ENCODE measurements at regions not wholly inside any gene's neighbourhood (a gene's known extent, or its start where the extent isn't known, plus 50 kb on each side); places are given as distances from the start of the nearest gene placed in this dataset.

DNA sequence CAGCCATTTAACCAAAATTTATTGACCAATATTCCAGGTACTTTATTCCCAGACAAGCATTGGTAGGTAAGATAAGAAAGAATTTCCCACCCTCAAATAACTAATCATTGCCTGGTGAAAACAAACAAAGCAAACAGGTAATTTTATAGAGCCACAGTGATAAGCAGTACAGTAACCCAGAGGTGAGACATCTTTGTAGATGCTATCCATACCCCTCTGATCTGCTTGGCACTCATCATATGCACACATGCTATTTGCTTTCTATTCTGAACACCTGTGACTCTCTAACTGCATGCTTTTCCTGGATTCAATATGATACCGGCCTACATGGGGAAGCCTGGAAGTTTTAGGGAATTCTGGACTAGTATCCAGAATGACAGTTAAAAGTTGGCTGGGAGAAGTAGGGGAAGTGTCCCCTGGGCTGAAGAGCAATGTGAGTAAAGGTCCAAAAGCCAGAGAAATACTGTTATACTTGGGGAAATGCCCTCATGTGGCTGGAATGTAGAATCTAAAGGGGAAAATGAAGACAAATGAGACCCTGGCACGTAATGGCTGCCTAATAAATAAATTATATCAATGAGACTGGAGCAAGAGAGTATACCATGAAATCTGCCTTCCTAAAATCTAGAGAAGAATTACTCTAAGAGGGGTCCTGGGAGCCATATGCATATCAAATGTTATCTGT lies 243.8 kb upstream of the ADAMTSL1 start:
- Histone ChIP-seq H3K4me2 (no peak overlapping the region), H3K4me1 (no peaks in the 10 kb centered on the region), H3K4me3 (no peak overlapping the region), H3K9me3 (no peaks in the 10 kb centered on the region), H3K27ac (no peak overlapping the region)
- TF ChIP-seq HOXB13 (CRISPR knock-in tag; IDR thresholded peaks at IDR 0.05; ENCODE audit: low read depth) (no peak), MAFK (IDR thresholded peaks at IDR 0.05; ENCODE audit: partially characterized antibody) (no peak), RARB (CRISPR knock-in tag; IDR thresholded peaks at IDR 0.05) (no peak), HEYL (CRISPR knock-in tag; IDR thresholded peaks at IDR 0.05) (no peak), MAZ (IDR thresholded peaks at IDR 0.05; ENCODE audit: borderline replicate concordance, low read depth, low read length) (no peak), NR3C1 (IDR thresholded peaks at IDR 0.05) (no peak), ZC3H11A (IDR thresholded peaks at IDR 0.05) (no peak), SREBF2 (IDR thresholded peaks at IDR 0.05) (no peak), CEBPB (IDR thresholded peaks at IDR 0.05) (no peak), JUNB (IDR thresholded peaks at IDR 0.05) (no peak)
- TF ChIP-seq, protein P1, sequence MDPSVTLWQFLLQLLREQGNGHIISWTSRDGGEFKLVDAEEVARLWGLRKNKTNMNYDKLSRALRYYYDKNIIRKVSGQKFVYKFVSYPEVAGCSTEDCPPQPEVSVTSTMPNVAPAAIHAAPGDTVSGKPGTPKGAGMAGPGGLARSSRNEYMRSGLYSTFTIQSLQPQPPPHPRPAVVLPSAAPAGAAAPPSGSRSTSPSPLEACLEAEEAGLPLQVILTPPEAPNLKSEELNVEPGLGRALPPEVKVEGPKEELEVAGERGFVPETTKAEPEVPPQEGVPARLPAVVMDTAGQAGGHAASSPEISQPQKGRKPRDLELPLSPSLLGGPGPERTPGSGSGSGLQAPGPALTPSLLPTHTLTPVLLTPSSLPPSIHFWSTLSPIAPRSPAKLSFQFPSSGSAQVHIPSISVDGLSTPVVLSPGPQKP (IDR thresholded peaks at IDR 0.05; ENCODE audit: low read depth, low read length): no peak
- TF ChIP-seq, protein P2, sequence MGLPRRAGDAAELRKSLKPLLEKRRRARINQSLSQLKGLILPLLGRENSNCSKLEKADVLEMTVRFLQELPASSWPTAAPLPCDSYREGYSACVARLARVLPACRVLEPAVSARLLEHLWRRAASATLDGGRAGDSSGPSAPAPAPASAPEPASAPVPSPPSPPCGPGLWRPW (IDR thresholded peaks at IDR 0.05): no peak
- TF ChIP-seq, protein P3, sequence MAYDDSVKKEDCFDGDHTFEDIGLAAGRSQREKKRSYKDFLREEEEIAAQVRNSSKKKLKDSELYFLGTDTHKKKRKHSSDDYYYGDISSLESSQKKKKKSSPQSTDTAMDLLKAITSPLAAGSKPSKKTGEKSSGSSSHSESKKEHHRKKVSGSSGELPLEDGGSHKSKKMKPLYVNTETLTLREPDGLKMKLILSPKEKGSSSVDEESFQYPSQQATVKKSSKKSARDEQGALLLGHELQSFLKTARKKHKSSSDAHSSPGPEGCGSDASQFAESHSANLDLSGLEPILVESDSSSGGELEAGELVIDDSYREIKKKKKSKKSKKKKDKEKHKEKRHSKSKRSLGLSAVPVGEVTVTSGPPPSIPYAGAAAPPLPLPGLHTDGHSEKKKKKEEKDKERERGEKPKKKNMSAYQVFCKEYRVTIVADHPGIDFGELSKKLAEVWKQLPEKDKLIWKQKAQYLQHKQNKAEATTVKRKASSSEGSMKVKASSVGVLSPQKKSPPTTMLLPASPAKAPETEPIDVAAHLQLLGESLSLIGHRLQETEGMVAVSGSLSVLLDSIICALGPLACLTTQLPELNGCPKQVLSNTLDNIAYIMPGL (CRISPR knock-in tag; IDR thresholded peaks at IDR 0.05; ENCODE audit: borderline replicate concordance): no peak
- FAIRE-seq (no peak), ATAC-seq (no peak), DNase-seq (ENCODE audit: low read depth in 1 of 2, low spot score in 1 of 2) (no peak)
- WGBS (ENCODE audit: missing lambda C conversion rate): 37% methylated on average over 2 of the region's 2 CpGs
- POLR2A ChIA-PET: no interaction called here
- CTCF ChIA-PET: no interaction called here

DNA sequence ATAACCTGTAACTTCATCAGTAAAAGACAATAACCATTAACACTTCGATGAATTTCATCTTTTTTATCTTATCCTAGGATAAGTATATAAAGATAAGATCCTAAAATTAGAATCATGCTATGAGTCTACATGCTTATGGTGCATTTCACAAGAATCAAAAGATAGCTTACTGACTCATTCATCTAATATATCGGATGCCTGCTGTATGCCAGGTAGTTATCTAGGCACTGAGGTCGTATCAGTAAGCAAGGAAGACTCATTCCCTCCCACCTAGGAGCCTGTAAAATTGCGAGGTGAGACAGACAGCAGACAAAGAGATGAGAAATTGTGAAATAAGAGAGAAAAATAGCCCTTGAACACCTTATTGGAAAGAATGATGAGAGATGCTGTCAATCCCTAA lies 240.6 kb upstream of the ADAMTSL1 start:
- no peaks in the 10 kb centered on the region for H3K9me3 ChIP-seq
- TF ChIP-seq MYC (IDR thresholded peaks at IDR 0.05; ENCODE audit: borderline replicate concordance, low read length) (no peak), SMC3 (IDR thresholded peaks at IDR 0.05) (no peak), POLR2A (IDR thresholded peaks at IDR 0.05; ENCODE audit: low read length) (no peak), MAZ (IDR thresholded peaks at IDR 0.05; ENCODE audit: borderline replicate concordance, low read depth, low read length) (no peak), NFE2L2 (conservative IDR thresholded peaks at IDR 0.05; ENCODE audit: low read length) (no peak), POLR2AphosphoS2 (conservative IDR thresholded peaks at IDR 0.05; ENCODE audit: low read length) (no peak), ZC3H11A (IDR thresholded peaks at IDR 0.05) (no peak), EHF (CRISPR knock-in tag; IDR thresholded peaks at IDR 0.05) (no peak), RAD21 (conservative IDR thresholded peaks at IDR 0.05 in 1 of 2, IDR thresholded peaks at IDR 0.05 in 1 of 2) (no peak), ESRRA (IDR thresholded peaks at IDR 0.05; ENCODE audit: borderline replicate concordance, low read length) (no peak), HDAC2 (IDR thresholded peaks at IDR 0.05) (no peak)
- TF ChIP-seq, protein P4, sequence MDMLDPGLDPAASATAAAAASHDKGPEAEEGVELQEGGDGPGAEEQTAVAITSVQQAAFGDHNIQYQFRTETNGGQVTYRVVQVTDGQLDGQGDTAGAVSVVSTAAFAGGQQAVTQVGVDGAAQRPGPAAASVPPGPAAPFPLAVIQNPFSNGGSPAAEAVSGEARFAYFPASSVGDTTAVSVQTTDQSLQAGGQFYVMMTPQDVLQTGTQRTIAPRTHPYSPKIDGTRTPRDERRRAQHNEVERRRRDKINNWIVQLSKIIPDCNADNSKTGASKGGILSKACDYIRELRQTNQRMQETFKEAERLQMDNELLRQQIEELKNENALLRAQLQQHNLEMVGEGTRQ (IDR thresholded peaks at IDR 0.05): no peak
- TF ChIP-seq, protein P1 (IDR thresholded peaks at IDR 0.05; ENCODE audit: low read depth, low read length): no peak
- no peak for ATAC-seq
- H3K4me3 ChIP-seq: no peak overlapping the region
- ChIA-PET CTCF (no interaction called here), POLR2A (no interaction called here)
- DNase-seq (ENCODE audit: low read depth in 1 of 2, low spot score in 1 of 2): no peak
- 7% methylated on average over 4 of the region's 4 CpGs for WGBS (ENCODE audit: missing lambda C conversion rate)
- no peak overlapping the region for H3K27ac ChIP-seq
- peaks cover 9% of the 10 kb centered on the region; the same call in 2 of the 3 replicates for H3K4me1 ChIP-seq
- no peak overlapping the region for H3K4me2 ChIP-seq
- FAIRE-seq: no peak

All from A549 (cell line).